HUDEP-2 (cell line): ENCODE measurements at regions not wholly inside any gene's neighbourhood (a gene's known extent, or its start where the extent isn't known, plus 50 kb on each side); places are given as distances from the start of the nearest gene placed in this dataset.
"Not testable (repeated sequence)": the region's sequence is repeated elsewhere in the genome, so short reads cannot be mapped to it uniquely, and the experiment has no call there.

ENCODE experiments used
- DNase-seq, 76 experiments: peaks; one replicate each; lab custom pipeline; 2025; ENCODE audit not compliant: unreplicated experiment in 76 of 76; lab: John Stamatoyannopoulos, UW

GRCh38 chr7:66500087-66500486 is 128.6 kb upstream of the KCTD7 start:
- DNase-seq, result peak in 11 of 76 experiments; percentile 2 to 20 (median 8)

GRCh38 chr7:66502230-66503035 is 126.2 kb upstream of the KCTD7 start:
- no peak for DNase-seq

- no peak for DNase-seq
These were observed 125.7 kb upstream of the KCTD7 start for GRCh38 chr7:66503036-66503370.

DNA sequence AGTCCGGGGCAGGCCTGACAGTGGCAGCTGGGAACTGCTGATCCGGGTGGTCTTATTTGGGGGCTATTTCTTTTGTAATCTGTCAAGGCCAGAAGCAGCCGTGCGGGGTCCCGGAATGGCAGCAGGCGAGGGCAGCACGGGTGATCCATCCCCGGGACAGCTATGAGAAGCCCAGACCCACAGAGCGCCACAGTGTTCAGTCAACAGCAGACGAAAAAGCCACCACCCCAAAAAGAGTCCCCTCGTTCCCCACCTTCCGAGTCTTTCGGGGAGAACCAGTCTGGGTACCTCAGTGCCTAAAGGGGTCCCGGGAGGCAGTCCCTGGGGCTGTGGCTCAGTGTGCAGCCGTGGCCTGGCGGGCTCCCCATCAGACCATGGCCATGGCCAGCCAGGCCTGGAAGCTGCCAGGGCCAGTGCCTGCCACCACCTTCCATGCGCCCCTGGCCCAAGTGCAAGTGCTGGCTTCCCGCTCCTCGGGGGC is 125.1 kb upstream of the KCTD7 start:
- no peak for DNase-seq

DNA sequence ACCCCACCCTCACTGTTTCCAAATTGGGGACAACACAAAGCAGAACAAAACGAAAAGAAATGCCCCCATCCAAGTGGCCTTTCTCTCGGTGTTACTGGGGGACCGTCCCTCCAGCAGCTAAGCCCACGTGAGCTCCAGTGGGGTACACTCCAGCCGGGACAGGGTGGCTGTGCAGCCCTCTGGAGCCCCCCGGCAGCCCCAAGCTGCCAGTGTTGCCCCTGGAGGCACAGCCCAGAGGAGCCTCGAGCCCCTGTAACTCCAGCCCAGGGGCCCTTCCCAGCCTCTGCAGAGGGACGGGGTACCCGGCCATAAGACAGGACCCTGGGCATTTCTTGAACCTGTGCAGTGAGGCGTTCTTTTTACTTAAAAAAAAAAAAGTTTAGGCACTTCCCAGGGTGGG is 124.5 kb upstream of the KCTD7 start:
- DNase-seq, result no peak

- no peak for DNase-seq
These were observed 123.7 kb upstream of the KCTD7 start for GRCh38 chr7:66505009-66505408.

DNA sequence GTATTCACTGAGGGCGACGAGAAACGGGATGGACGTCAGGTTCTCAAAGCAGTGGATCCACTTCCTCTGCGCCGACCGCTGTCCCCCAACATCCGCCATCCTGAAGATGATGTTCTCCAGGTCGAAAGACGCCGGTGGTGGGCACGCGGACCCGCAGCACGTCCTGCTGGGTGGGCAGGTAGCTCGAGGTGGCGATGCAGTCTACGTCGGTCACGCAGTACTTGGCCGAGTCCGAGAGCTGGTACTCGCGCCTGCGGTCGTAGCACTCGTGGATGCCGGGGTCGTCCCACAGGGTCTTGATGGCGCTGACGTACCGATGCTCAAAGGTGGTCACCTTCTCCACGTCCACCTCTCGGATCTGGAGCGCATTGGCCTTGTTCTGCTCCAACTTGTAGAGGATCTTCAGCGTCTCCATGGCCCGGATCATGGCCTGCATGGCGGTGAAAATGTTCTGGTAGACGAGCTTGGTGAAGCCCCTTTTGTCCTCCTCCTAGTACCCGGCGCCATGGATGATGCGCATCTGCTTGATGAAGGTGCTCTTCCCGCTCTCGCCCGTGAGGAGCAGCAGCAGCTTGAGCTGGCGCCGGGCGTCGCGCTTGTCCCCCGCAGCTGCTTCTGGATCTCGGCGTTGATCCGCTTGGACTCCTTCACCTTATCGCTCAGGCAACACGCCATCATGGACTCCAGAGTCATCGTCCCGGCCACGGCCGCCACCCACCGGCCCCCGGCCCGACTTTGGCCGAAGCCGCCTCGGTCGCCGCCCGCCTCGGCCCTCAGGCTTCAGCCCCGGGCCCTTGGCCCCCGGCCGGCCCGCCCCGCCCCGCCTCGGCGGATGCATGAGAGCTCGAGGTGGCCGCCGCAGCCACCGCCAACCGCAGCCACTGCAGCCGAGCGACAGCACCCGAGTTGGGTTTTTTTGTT is 122.9 kb upstream of the KCTD7 start:
- DNase-seq, result no peak

DNA sequence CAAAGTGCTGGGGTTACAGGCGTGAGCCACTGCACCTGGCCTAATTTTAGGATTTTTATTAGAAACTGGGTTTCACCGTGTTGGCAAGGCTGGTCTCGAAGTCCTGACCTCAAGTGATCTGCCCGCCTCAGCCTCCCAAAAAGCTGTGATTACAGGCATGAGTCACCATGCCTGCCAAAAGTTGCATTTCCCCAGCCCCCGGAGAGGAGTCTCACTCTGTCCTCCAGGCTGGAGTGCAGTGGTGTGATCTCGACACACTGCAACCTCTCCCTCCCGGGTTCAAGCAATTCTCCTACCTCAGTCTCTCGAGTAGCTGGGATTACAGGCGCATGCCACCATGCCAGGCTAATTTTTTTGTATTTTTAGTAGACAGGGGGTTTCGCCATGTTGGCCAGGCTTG is 122.0 kb upstream of the KCTD7 start:
- not testable (repeated sequence) for DNase-seq

- DNase-seq, result no peak
These were observed 120.9 kb upstream of the KCTD7 start for GRCh38 chr7:66507764-66508296.

DNA sequence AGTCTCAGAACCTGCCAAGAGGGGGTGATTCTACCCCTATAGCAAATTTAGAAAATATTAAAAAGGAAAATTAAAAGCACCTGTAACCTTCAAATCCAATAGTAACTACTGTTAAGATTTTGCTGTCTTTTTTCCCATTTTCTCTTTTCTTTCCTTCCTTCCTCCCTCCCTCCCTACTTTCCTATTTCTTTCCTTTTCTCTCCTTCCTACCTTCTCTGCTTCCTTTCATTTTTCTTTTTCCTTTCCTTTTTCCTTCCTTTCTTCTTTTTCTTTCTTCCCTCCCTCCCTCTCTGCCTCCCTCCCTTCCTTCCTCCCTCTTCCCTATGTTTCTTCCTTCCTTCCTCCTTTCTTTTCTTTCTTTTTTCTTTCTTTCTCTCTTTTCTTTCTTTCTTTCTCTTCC is 120.2 kb upstream of the KCTD7 start:
- no peak for DNase-seq

DNA sequence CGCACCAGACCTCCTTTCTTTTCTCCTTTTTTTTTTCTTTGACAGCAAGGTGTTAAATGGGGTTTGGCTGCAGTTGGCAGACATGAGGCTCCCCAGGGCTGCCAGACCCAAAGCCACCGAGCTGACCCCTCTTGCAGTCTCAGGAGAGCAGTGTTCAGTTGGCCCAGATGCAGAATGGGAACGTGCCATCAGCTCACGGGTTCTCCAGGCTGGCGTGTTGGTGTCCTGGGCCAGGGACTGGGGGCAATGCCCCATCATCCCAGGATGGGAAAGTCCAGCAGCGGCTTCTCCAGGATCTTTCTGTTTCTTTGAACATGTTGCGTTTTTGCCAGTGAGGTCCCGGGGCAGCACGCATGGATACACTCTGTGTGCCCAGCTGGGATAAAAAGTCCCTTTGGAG is 114.6 kb upstream of the KCTD7 start:
- no peak for DNase-seq

DNA sequence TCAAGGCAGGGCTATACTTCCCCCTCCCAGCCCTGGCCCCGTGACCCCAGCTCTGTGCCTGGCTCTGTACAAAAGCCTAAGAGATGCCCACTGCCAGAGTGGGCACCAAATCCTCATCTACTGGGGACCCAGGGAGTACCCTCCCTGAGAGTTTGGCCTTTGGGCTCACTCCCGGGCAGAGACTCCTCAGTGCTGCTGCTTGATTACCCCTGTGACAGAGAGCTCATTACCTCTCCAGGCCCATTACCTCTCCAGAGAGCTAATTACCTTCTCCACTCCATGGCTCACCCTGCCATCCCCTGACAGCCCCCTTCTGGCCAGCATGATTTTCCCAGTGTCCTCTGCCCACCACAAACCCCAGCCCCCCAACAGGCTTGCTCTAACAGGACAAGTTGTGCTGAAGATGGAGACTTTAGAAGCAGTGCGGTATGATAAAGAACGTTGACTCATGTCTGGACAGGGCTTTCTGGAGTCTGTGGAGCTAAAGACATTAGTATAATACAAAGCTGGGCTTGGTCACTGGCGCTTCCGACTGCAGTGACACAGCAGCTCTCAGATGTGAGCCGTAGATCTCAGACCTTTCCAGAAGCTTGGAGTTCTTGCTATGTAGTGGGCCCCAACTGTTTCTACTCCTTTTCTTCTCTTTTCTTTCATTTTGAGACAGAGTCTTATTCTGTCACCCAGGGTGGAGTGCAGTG is 111.3 kb upstream of the KCTD7 start:
- DNase-seq, result no peak

DNA sequence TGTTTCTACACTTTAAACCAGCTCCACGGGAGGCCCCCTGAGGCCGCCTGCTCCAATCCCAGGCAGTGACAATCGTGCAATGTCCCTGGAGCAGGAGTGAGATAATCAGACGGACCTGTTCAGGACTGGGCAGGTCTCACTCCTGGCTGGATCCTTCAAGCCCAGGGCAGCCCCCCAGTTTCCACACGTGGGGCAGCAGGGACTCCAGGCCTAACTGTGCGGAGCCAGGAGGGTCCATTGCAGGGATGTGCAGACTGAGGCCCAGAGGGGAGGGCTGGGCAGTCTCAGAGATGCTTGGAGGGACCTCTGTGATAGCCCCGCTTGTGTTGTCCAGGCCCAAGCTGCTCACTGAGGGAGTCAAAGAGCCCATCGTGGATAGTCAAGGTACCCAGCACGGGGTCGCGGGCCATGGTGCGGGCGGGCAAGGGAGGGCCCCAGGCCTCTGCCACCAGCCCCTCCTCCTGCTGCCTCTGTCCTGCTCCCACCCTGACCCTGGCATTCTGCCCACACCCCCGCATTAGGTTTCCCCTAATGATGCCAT is 110.5 kb upstream of the KCTD7 start:
- no peak for DNase-seq

GRCh38 chr7:66521675-66522074 is 107.0 kb upstream of the KCTD7 start:
- DNase-seq, result no peak

DNA sequence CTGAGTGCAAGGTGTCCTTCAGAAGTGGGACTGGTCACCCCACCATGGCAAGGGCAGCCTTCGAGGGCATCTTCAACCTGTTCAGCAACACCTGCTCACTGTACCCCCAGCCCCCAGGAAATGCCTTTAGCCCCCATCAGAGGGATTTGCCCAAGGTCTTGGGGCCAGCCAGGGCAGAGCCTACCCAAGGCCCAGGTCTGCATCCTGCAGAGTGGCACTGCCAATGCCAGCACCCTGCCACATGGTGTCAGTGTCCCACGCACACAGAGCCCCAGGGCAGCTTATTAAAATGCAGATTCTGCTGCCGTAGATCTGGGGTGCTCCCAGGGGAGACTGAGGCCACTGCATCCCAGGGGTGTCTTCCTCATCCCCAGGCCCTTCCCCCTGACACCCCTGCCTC is 106.2 kb upstream of the KCTD7 start:
- DNase-seq, result peak in 18 of 76 experiments; percentile 2 to 38 (median 20)

GRCh38 chr7:66523409-66523808 is 105.3 kb upstream of the KCTD7 start:
- DNase-seq, result no peak

GRCh38 chr7:66524738-66525137 is 103.9 kb upstream of the KCTD7 start:
- no peak for DNase-seq

DNA sequence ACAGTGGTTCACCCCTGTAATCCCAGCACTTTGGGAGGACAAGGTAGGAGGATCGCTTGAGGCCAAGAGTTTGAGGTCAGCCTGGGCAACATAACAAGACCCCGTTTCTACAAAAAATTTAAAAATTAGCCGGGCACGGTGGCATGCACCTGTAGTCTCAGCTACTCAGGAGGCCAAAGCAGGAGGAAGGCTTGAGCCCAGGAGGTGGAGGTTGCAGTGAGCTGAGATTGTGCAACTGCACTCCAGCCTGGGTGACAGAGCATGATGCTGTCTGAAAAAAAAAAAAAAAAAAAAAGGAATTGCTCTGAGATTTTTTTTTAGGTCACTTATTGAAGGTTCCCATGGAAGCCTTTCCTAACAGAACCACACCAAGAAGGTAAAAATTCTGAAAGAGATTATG is 101.9 kb upstream of the KCTD7 start:
- not testable (repeated sequence) for DNase-seq

GRCh38 chr7:66528652-66529051 is 100.0 kb upstream of the KCTD7 start:
- DNase-seq, result no peak

DNA sequence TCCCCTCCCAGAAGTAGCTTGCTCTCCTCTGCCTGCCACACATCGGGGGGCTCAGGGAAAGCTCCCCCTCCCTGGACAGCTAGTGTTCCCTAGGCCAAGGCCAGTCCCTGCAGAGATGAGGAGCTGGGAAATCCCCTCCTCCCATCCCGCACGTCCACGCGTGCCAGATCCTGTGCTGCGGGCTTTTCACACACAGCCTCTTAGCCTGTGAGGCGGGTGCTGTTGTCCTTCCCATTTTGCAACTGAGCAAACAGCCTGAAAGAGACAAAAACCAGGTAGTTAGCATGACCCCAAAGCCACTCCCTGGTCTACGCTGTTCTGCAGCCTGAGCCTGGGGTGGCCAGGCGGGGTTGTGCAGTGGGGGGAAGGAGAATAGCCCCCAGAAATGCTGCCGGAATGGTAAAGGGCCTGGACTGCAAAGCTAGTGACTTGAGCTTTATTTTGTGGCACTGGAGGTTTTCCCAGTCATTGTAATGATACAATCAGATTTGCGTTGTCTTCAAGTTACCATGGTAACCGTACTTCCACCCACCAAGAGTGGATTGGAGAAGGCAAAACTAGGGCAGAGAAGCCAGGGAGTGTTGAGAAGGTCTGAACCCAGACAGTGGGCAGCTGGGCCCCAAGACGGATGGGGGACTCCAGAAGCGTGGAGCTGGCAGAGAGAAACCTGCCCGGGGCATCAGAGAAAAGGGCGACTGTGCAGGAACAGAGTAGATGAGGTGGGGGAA is 98.6 kb upstream of the KCTD7 start:
- no peak for DNase-seq
